Activated T-cell treated with anti-CD3 and anti-CD28 coated beads for 24 hours (primary cell): ENCODE measurements at regions not wholly inside any gene's neighbourhood (a gene's known extent, or its start where the extent isn't known, plus 50 kb on each side); places are given as distances from the start of the nearest gene placed in this dataset.
"Not testable (repeated sequence)": the region's sequence is repeated elsewhere in the genome, so short reads cannot be mapped to it uniquely, and the experiment has no call there.

Source experiments
- DNase-seq: peaks from one replicate; pipeline ENCODE4 v3.0.0-alpha.2; 2020; ENCODE audit warnings: low read depth

- DNase-seq = no peak
These were observed 110.1 kb downstream of the NRN1 start for GRCh38 chr6:5896476-5897200.

- DNase-seq = no peak
These were observed 112.4 kb downstream of the NRN1 start for GRCh38 chr6:5894357-5894756.

- no peak for DNase-seq
These were observed 113.4 kb downstream of the NRN1 start for GRCh38 chr6:5893295-5893694.

- DNase-seq = no peak
These were observed 114.1 kb downstream of the NRN1 start for GRCh38 chr6:5892669-5893068.

GRCh38 chr6:5878792-5879191 is 127.9 kb downstream of the NRN1 start:
- no peak for DNase-seq

- DNase-seq = no peak
These were observed 130.6 kb downstream of the NRN1 start for GRCh38 chr6:5876076-5876475.

- DNase-seq = not testable (repeated sequence)
These were observed 132.7 kb downstream of the NRN1 start for GRCh38 chr6:5873976-5874375.

GRCh38 chr6:5871296-5871695 is 135.4 kb downstream of the NRN1 start:
- DNase-seq = no peak

GRCh38 chr6:5869676-5870075 is 137.0 kb downstream of the NRN1 start:
- DNase-seq = no peak

- DNase-seq = no peak
These were observed 137.5 kb downstream of the NRN1 start for GRCh38 chr6:5869261-5869660.

- no peak for DNase-seq
These were observed 140.1 kb downstream of the NRN1 start for GRCh38 chr6:5866547-5867051.

GRCh38 chr6:5865506-5866031 is 141.2 kb downstream of the NRN1 start:
- no peak for DNase-seq

- no peak for DNase-seq
These were observed 145.9 kb downstream of the NRN1 start for GRCh38 chr6:5860849-5861248.

GRCh38 chr6:5855787-5856470 is 150.8 kb downstream of the NRN1 start:
- DNase-seq = no peak

- no peak for DNase-seq
These were observed 151.8 kb downstream of the NRN1 start for GRCh38 chr6:5854899-5855298.

- peak; percentile 62 for DNase-seq
These were observed 155.4 kb downstream of the NRN1 start for GRCh38 chr6:5851261-5851757.

- DNase-seq = no peak
These were observed 155.9 kb downstream of the NRN1 start for GRCh38 chr6:5850848-5851255.

GRCh38 chr6:5846889-5847288 is 159.8 kb downstream of the NRN1 start:
- DNase-seq = no peak

GRCh38 chr6:5846335-5846734 is 160.4 kb downstream of the NRN1 start:
- DNase-seq = no peak

- no peak for DNase-seq
These were observed 163.6 kb downstream of the NRN1 start for GRCh38 chr6:5843078-5843477.

GRCh38 chr6:5840734-5841390 is 165.9 kb downstream of the NRN1 start:
- no peak for DNase-seq

- no peak for DNase-seq
These were observed 167.9 kb downstream of the NRN1 start for GRCh38 chr6:5838656-5839396.
